ENCODE measurements at regions not wholly inside any gene's neighbourhood (a gene's known extent, or its start where the extent isn't known, plus 50 kb on each side); places are given as distances from the start of the nearest gene placed in this dataset.

DNA sequence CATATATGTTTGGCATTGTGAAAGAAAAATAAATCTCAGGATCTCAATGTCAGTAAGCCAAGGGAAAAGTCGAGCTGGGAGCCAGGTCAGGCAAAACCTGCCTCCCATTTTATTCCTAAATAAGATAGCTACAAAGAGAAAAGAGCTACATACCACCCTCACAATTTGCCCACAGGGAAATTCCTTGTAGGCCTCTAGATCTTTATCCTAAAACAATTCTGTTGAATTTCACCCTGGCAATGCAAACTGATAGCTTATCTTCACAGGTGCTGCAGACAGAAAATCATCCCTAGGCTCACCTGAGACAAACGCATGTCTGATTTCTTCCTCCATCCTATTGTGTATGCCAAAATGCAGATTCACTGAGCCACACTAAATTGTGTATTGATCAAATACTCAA, 2587.1 kb downstream of the PCDH9 start:
- TF ChIP-seq, protein P1, sequence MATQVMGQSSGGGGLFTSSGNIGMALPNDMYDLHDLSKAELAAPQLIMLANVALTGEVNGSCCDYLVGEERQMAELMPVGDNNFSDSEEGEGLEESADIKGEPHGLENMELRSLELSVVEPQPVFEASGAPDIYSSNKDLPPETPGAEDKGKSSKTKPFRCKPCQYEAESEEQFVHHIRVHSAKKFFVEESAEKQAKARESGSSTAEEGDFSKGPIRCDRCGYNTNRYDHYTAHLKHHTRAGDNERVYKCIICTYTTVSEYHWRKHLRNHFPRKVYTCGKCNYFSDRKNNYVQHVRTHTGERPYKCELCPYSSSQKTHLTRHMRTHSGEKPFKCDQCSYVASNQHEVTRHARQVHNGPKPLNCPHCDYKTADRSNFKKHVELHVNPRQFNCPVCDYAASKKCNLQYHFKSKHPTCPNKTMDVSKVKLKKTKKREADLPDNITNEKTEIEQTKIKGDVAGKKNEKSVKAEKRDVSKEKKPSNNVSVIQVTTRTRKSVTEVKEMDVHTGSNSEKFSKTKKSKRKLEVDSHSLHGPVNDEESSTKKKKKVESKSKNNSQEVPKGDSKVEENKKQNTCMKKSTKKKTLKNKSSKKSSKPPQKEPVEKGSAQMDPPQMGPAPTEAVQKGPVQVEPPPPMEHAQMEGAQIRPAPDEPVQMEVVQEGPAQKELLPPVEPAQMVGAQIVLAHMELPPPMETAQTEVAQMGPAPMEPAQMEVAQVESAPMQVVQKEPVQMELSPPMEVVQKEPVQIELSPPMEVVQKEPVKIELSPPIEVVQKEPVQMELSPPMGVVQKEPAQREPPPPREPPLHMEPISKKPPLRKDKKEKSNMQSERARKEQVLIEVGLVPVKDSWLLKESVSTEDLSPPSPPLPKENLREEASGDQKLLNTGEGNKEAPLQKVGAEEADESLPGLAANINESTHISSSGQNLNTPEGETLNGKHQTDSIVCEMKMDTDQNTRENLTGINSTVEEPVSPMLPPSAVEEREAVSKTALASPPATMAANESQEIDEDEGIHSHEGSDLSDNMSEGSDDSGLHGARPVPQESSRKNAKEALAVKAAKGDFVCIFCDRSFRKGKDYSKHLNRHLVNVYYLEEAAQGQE (IDR thresholded peaks at IDR 0.05; ENCODE audit: low read depth), result no peak
- TF ChIP-seq MAX (IDR thresholded peaks at IDR 0.05), result no peak
- TF ChIP-seq TAF1 (IDR thresholded peaks at IDR 0.05; ENCODE audit: low read depth), result no peak
- no peak for TF ChIP-seq FOXM1 (IDR thresholded peaks at IDR 0.05; ENCODE audit: borderline replicate concordance, low read depth)
- no peak for TF ChIP-seq RAD21 (IDR thresholded peaks at IDR 0.05; ENCODE audit: low read depth)
- TF ChIP-seq CEBPB (IDR thresholded peaks at IDR 0.05), result no peak
- TF ChIP-seq CREB1 (IDR thresholded peaks at IDR 0.05; ENCODE audit: low read depth), result no peak
- no peak for TF ChIP-seq EP300 (IDR thresholded peaks at IDR 0.05; ENCODE audit: borderline replicate concordance)
- TF ChIP-seq TCF12 (IDR thresholded peaks at IDR 0.05; ENCODE audit: low read depth), result no peak
- TF ChIP-seq TEAD4 (IDR thresholded peaks at IDR 0.05), result no peak
- TF ChIP-seq EGR1 (IDR thresholded peaks at IDR 0.05), result no peak
- no peak for TF ChIP-seq YY1 (IDR thresholded peaks at IDR 0.05; ENCODE audit: low read depth)
- no peak for TF ChIP-seq NFIC (IDR thresholded peaks at IDR 0.05)
- no peak for TF ChIP-seq USF1 (IDR thresholded peaks at IDR 0.05)
